ENCODE measurements at regions not wholly inside any gene's neighbourhood (a gene's known extent, or its start where the extent isn't known, plus 50 kb on each side); places are given as distances from the start of the nearest gene placed in this dataset.

GRCh38 chr7:3206771-3207191 lies 94.3 kb upstream of the SDK1 start:
- Histone ChIP-seq H2BK15ac (ENCODE audit: low read depth, poor library complexity, severe bottlenecking) (no peak overlapping the region), H3K9ac (ENCODE audit: low read length) (no peak overlapping the region), H4K8ac (ENCODE audit: low read length) (no peak overlapping the region), H3K4ac (ENCODE audit: low read depth in 1 of 2, low read length in 2 of 2) (no peak overlapping the region), H3K27ac (ENCODE audit: low read length, poor library complexity, severe bottlenecking) (no peak overlapping the region), H3K4me1 (ENCODE audit: control insufficient read depth, insufficient read depth, low read depth, low read length) (peaks cover 2% of the 10 kb centered on the region), H2BK5ac (ENCODE audit: low read depth, low read length, poor library complexity, severe bottlenecking) (no peak overlapping the region), H2AK5ac (ENCODE audit: low read length, severe bottlenecking) (no peak overlapping the region), H3K23ac (ENCODE audit: low read length in 2 of 2) (no peak overlapping the region), H3K9me3 (ENCODE audit: control insufficient read depth, low read length) (no peaks in the 10 kb centered on the region), H3K18ac (ENCODE audit: low read depth in 1 of 2, low read length in 2 of 2) (no peak overlapping the region), H2BK120ac (ENCODE audit: low read depth, low read length) (no peak overlapping the region), H3K36me3 (ENCODE audit: control insufficient read depth in 1 of 2, insufficient read depth in 2 of 2, low read depth in 1 of 2, low read length in 2 of 2) (no peaks in the 10 kb centered on the region), H3K4me2 (ENCODE audit: low read length, poor library complexity, severe bottlenecking) (no peak overlapping the region), H2AFZ (ENCODE audit: low read depth, low read length) (no peak overlapping the region), H4K91ac (ENCODE audit: low read length) (no peak overlapping the region), H3K14ac (ENCODE audit: low read length in 2 of 2) (no peak overlapping the region), H2BK12ac (ENCODE audit: low read length in 2 of 2) (no peak overlapping the region), H3K79me1 (replicated peaks; ENCODE audit: low read length, poor library complexity, severe bottlenecking) (no peaks in the 10 kb centered on the region), H3K4me3 (ENCODE audit: insufficient read depth in 1 of 2, low read depth in 1 of 2, low read length in 2 of 2) (no peak overlapping the region), H3K27me3 (ENCODE audit: control insufficient read depth in 1 of 2, insufficient read depth in 1 of 2, low read length in 2 of 2) (no peaks in the 10 kb centered on the region)
- WGBS: 98% methylated on average over 5 of the region's 5 CpGs
- no peak for DNase-seq

- no peak overlapping the region for H3K14ac ChIP-seq (ENCODE audit: low read length in 2 of 2)
- H3K4ac ChIP-seq (ENCODE audit: low read depth in 1 of 2, low read length in 2 of 2): no peak overlapping the region
- no peak overlapping the region for H4K91ac ChIP-seq (ENCODE audit: low read length)
- H3K36me3 ChIP-seq (ENCODE audit: control insufficient read depth in 1 of 2, insufficient read depth in 2 of 2, low read depth in 1 of 2, low read length in 2 of 2): no peaks in the 10 kb centered on the region
- no peak overlapping the region for H4K8ac ChIP-seq (ENCODE audit: low read length)
- no peak overlapping the region for H3K4me3 ChIP-seq (ENCODE audit: insufficient read depth in 1 of 2, low read depth in 1 of 2, low read length in 2 of 2)
- no peak overlapping the region for H3K23ac ChIP-seq (ENCODE audit: low read length in 2 of 2)
- no peaks in the 10 kb centered on the region for H3K79me1 ChIP-seq (replicated peaks; ENCODE audit: low read length, poor library complexity, severe bottlenecking)
- no peaks in the 10 kb centered on the region for H3K9me3 ChIP-seq (ENCODE audit: control insufficient read depth, low read length)
- H2AFZ ChIP-seq (ENCODE audit: low read depth, low read length): no peak overlapping the region
- peaks cover 2% of the 10 kb centered on the region for H3K4me1 ChIP-seq (ENCODE audit: control insufficient read depth, insufficient read depth, low read depth, low read length)
- no peak overlapping the region for H2BK120ac ChIP-seq (ENCODE audit: low read depth, low read length)
- no peak for DNase-seq
- no peak overlapping the region for H2BK15ac ChIP-seq (ENCODE audit: low read depth, poor library complexity, severe bottlenecking)
- 58% methylated on average over 11 of the region's 11 CpGs for WGBS
- no peak overlapping the region for H2BK5ac ChIP-seq (ENCODE audit: low read depth, low read length, poor library complexity, severe bottlenecking)
- H3K18ac ChIP-seq (ENCODE audit: low read depth in 1 of 2, low read length in 2 of 2): no peak overlapping the region
- H3K27me3 ChIP-seq (ENCODE audit: control insufficient read depth in 1 of 2, insufficient read depth in 1 of 2, low read length in 2 of 2): no peaks in the 10 kb centered on the region
- H2BK12ac ChIP-seq (ENCODE audit: low read length in 2 of 2): no peak overlapping the region
- no peak overlapping the region for H2AK5ac ChIP-seq (ENCODE audit: low read length, severe bottlenecking)
- no peak overlapping the region for H3K9ac ChIP-seq (ENCODE audit: low read length)
- H3K27ac ChIP-seq (ENCODE audit: low read length, poor library complexity, severe bottlenecking): no peak overlapping the region
- H3K4me2 ChIP-seq (ENCODE audit: low read length, poor library complexity, severe bottlenecking): no peak overlapping the region
Observed at GRCh38 chr7:3207387-3207902, 93.6 kb upstream of the SDK1 start.

- H2AFZ ChIP-seq (ENCODE audit: low read depth, low read length): no peak overlapping the region
- H3K23ac ChIP-seq (ENCODE audit: low read length in 2 of 2): no peak overlapping the region
- H2BK12ac ChIP-seq (ENCODE audit: low read length in 2 of 2): no peak overlapping the region
Observed at GRCh38 chr7:3210531-3210930, 90.5 kb upstream of the SDK1 start.

GRCh38 chr7:3214090-3214413 lies 87.0 kb upstream of the SDK1 start:
- no peak overlapping the region for H2AFZ ChIP-seq (ENCODE audit: low read depth, low read length)
- H2BK12ac ChIP-seq (ENCODE audit: low read length in 2 of 2): no peak overlapping the region
- no peaks in the 10 kb centered on the region for H3K27me3 ChIP-seq (ENCODE audit: control insufficient read depth in 1 of 2, insufficient read depth in 1 of 2, low read length in 2 of 2)
- no peak overlapping the region for H2BK15ac ChIP-seq (ENCODE audit: low read depth, poor library complexity, severe bottlenecking)
- no peak overlapping the region for H2AK5ac ChIP-seq (ENCODE audit: low read length, severe bottlenecking)
- no peak overlapping the region for H3K9ac ChIP-seq (ENCODE audit: low read length)
- no peak overlapping the region for H4K8ac ChIP-seq (ENCODE audit: low read length)
- H2BK120ac ChIP-seq (ENCODE audit: low read depth, low read length): no peak overlapping the region
- H2BK5ac ChIP-seq (ENCODE audit: low read depth, low read length, poor library complexity, severe bottlenecking): no peak overlapping the region
- H3K27ac ChIP-seq (ENCODE audit: low read length, poor library complexity, severe bottlenecking): no peak overlapping the region
- no peak overlapping the region for H3K4me2 ChIP-seq (ENCODE audit: low read length, poor library complexity, severe bottlenecking)
- DNase-seq: no peak
- no peak overlapping the region for H3K14ac ChIP-seq (ENCODE audit: low read length in 2 of 2)
- no peaks in the 10 kb centered on the region for H3K9me3 ChIP-seq (ENCODE audit: control insufficient read depth, low read length)
- H3K4ac ChIP-seq (ENCODE audit: low read depth in 1 of 2, low read length in 2 of 2): no peak overlapping the region
- no peaks in the 10 kb centered on the region for H3K36me3 ChIP-seq (ENCODE audit: control insufficient read depth in 1 of 2, insufficient read depth in 2 of 2, low read depth in 1 of 2, low read length in 2 of 2)
- no peaks in the 10 kb centered on the region for H3K4me1 ChIP-seq (ENCODE audit: control insufficient read depth, insufficient read depth, low read depth, low read length)
- no peak overlapping the region for H3K18ac ChIP-seq (ENCODE audit: low read depth in 1 of 2, low read length in 2 of 2)
- H4K91ac ChIP-seq (ENCODE audit: low read length): no peak overlapping the region
- H3K23ac ChIP-seq (ENCODE audit: low read length in 2 of 2): no peak overlapping the region
- 63% methylated on average over 3 of the region's 4 CpGs for WGBS
- no peaks in the 10 kb centered on the region for H3K79me1 ChIP-seq (replicated peaks; ENCODE audit: low read length, poor library complexity, severe bottlenecking)
- H3K4me3 ChIP-seq (ENCODE audit: insufficient read depth in 1 of 2, low read depth in 1 of 2, low read length in 2 of 2): no peak overlapping the region

More at GRCh38 chr7:3210531-3210930, 90.5 kb upstream of the SDK1 start:
- Histone ChIP-seq H3K4ac (ENCODE audit: low read depth in 1 of 2, low read length in 2 of 2) (no peak overlapping the region), H3K4me3 (ENCODE audit: insufficient read depth in 1 of 2, low read depth in 1 of 2, low read length in 2 of 2) (no peak overlapping the region), H2AK5ac (ENCODE audit: low read length, severe bottlenecking) (no peak overlapping the region), H3K4me2 (ENCODE audit: low read length, poor library complexity, severe bottlenecking) (no peak overlapping the region), H2BK5ac (ENCODE audit: low read depth, low read length, poor library complexity, severe bottlenecking) (no peak overlapping the region), H3K36me3 (ENCODE audit: control insufficient read depth in 1 of 2, insufficient read depth in 2 of 2, low read depth in 1 of 2, low read length in 2 of 2) (no peaks in the 10 kb centered on the region), H3K4me1 (ENCODE audit: control insufficient read depth, insufficient read depth, low read depth, low read length) (no peaks in the 10 kb centered on the region), H3K27me3 (ENCODE audit: control insufficient read depth in 1 of 2, insufficient read depth in 1 of 2, low read length in 2 of 2) (no peaks in the 10 kb centered on the region), H4K91ac (ENCODE audit: low read length) (no peak overlapping the region), H3K9ac (ENCODE audit: low read length) (no peak overlapping the region), H2BK15ac (ENCODE audit: low read depth, poor library complexity, severe bottlenecking) (no peak overlapping the region), H3K9me3 (ENCODE audit: control insufficient read depth, low read length) (no peaks in the 10 kb centered on the region), H3K14ac (ENCODE audit: low read length in 2 of 2) (no peak overlapping the region), H4K8ac (ENCODE audit: low read length) (no peak overlapping the region), H3K18ac (ENCODE audit: low read depth in 1 of 2, low read length in 2 of 2) (no peak overlapping the region), H3K79me1 (replicated peaks; ENCODE audit: low read length, poor library complexity, severe bottlenecking) (no peaks in the 10 kb centered on the region), H2BK120ac (ENCODE audit: low read depth, low read length) (no peak overlapping the region), H3K27ac (ENCODE audit: low read length, poor library complexity, severe bottlenecking) (no peak overlapping the region)
- 93% methylated on average over 2 of the region's 2 CpGs for WGBS
- DNase-seq: no peak
